Keratinocyte (primary cell): ENCODE measurements at regions not wholly inside any gene's neighbourhood (a gene's known extent, or its start where the extent isn't known, plus 50 kb on each side); places are given as distances from the start of the nearest gene placed in this dataset.

Experiments used
- DNase-seq: peaks from one replicate; pipeline ENCODE4 v3.0.0-alpha.2; 2011; ENCODE audit warnings: low read depth, missing footprints, low spot score
- FAIRE-seq: peaks from 2 replicates; lab custom pipeline; 2011; peaks lifted over from hg19 to GRCh38; lab: Jason Lieb, UNC
- H2AFZ ChIP-seq: 2 replicates; pipeline ENCODE4 v1.6.0; 2012; ENCODE audit warnings: low read length, control low read depth, inconsistent platforms; ENCODE audit not compliant: control insufficient read depth
- H3K27ac ChIP-seq: 2 replicates; pipeline ENCODE4 v1.5.1; 2011; ENCODE audit warnings: low read length; ENCODE audit not compliant: control insufficient read depth, insufficient read depth
- H3K27me3 ChIP-seq: 3 replicates; pipeline ENCODE4 v1.6.0; 2011; ENCODE audit warnings: low read length; ENCODE audit not compliant: control insufficient read depth, insufficient read depth; ENCODE audit errors: extremely low read depth
- H3K36me3 ChIP-seq, 2 experiments: 2 replicates in 1 of 2; 3 replicates in 1 of 2; pipeline ENCODE4 v1.5.1; 2011; ENCODE audit warnings: low read length in 2 of 2, mild to moderate bottlenecking in 1 of 2; ENCODE audit not compliant: control insufficient read depth in 2 of 2, insufficient read depth in 2 of 2; ENCODE audit errors: extremely low read depth in 1 of 2
- H3K4me1 ChIP-seq: 3 replicates; pipeline ENCODE4 v1.5.1; 2011; ENCODE audit warnings: low read length; ENCODE audit not compliant: control insufficient read depth, insufficient read depth; ENCODE audit errors: extremely low read depth
- H3K4me2 ChIP-seq: 3 replicates; pipeline ENCODE4 v1.6.0; 2011; ENCODE audit warnings: low read depth, low read length; ENCODE audit not compliant: control insufficient read depth, insufficient read depth; ENCODE audit errors: extremely low read depth
- H3K4me3 ChIP-seq, 3 experiments: fragments of 200-600 bp in 1 of 3; sonication (generic) in 1 of 3; 2 replicates in 2 of 3; 3 replicates in 1 of 3; pipeline ENCODE4 v1.5.1; 2011 to 2016; ENCODE audit warnings: low read length in 3 of 3, mild to moderate bottlenecking in 3 of 3, control low read depth in 2 of 3, inconsistent platforms in 1 of 3, low read depth in 1 of 3, mixed read lengths in 1 of 3, mixed run types in 1 of 3, moderate library complexity in 1 of 3; ENCODE audit not compliant: control insufficient read depth in 2 of 3, insufficient read depth in 2 of 3; ENCODE audit errors: extremely low read depth in 1 of 3
- H3K79me2 ChIP-seq: 2 replicates; pipeline ENCODE4 v1.6.0; 2012; ENCODE audit warnings: low read length; ENCODE audit not compliant: control insufficient read depth, insufficient read depth
- H3K9ac ChIP-seq: 3 replicates; pipeline ENCODE4 v1.6.0; 2011; ENCODE audit warnings: low read length; ENCODE audit not compliant: control insufficient read depth, insufficient read depth; ENCODE audit errors: extremely low read depth
- H3K9me1 ChIP-seq: 3 replicates; pipeline ENCODE4 v1.6.0; 2011; ENCODE audit warnings: low read length; ENCODE audit not compliant: control insufficient read depth, insufficient read depth; ENCODE audit errors: extremely low read depth
- H3K9me3 ChIP-seq: 2 replicates; pipeline ENCODE4 v1.5.1; 2012; ENCODE audit warnings: low read depth, low read length; ENCODE audit not compliant: control insufficient read depth
- H4K20me1 ChIP-seq: 3 replicates; pipeline ENCODE4 v1.6.0; 2011; ENCODE audit warnings: low read length; ENCODE audit not compliant: control insufficient read depth, insufficient read depth; ENCODE audit errors: extremely low read depth
- EZH2 ChIP-seq: IDR thresholded peaks from one replicate; pipeline ENCODE4 v1.6.1; 2012; ENCODE audit warnings: inconsistent platforms, mild to moderate bottlenecking, low read length, moderate library complexity
- dilution Hi-C: fragments of 300-500 bp; cut with MboI; formaldehyde crosslinking; loops from one replicate; pipeline ENCODE4 v1.7.0; 2020; ENCODE audit warnings: low sequenced_read_pairs; ENCODE audit not compliant: extremely low pct_ligation_motif_present
- TF ChIP-seq, protein P1 (sequence below), 3 experiments: IDR thresholded peaks in 1 of 3; conservative IDR thresholded peaks in 1 of 3; optimal IDR thresholded peaks in 1 of 3; 2 replicates in 2 of 3; 3 replicates in 1 of 3; pipeline versions ENCODE3 to v1.5.1; 2011; ENCODE audit warnings: low read length in 3 of 3, mild to moderate bottlenecking in 3 of 3, moderate library complexity in 2 of 3, control low read depth in 1 of 3, inconsistent platforms in 1 of 3; ENCODE audit not compliant: insufficient read depth in 2 of 3; ENCODE audit errors: extremely low read depth in 1 of 3

GRCh38 chrX:151854726-151855495 is 57.8 kb upstream of the MAGEA4 start:
- dilution Hi-C loops: no loop called here
- TF ChIP-seq, protein P1, sequence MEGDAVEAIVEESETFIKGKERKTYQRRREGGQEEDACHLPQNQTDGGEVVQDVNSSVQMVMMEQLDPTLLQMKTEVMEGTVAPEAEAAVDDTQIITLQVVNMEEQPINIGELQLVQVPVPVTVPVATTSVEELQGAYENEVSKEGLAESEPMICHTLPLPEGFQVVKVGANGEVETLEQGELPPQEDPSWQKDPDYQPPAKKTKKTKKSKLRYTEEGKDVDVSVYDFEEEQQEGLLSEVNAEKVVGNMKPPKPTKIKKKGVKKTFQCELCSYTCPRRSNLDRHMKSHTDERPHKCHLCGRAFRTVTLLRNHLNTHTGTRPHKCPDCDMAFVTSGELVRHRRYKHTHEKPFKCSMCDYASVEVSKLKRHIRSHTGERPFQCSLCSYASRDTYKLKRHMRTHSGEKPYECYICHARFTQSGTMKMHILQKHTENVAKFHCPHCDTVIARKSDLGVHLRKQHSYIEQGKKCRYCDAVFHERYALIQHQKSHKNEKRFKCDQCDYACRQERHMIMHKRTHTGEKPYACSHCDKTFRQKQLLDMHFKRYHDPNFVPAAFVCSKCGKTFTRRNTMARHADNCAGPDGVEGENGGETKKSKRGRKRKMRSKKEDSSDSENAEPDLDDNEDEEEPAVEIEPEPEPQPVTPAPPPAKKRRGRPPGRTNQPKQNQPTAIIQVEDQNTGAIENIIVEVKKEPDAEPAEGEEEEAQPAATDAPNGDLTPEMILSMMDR (optimal IDR thresholded peaks at IDR 0.05 in 1 of 3, IDR thresholded peaks at IDR 0.05 in 1 of 3, conservative IDR thresholded peaks at IDR 0.05 in 1 of 3; ENCODE audit: extremely low read depth in 1 of 3, insufficient read depth in 2 of 3, low read length in 3 of 3): no peak
- no peak for TF ChIP-seq EZH2

GRCh38 chrX:151859481-151859880 is 53.2 kb upstream of the MAGEA4 start:
- Histone ChIP-seq H2AFZ (no peak overlapping the region), H3K9me1 (no peaks in the 10 kb centered on the region), H3K9ac (no peak overlapping the region), H3K4me2 (no peak overlapping the region), H4K20me1 (no peaks in the 10 kb centered on the region), H3K27ac (no peak overlapping the region), H3K4me1 (no peaks in the 10 kb centered on the region), H3K79me2 (no peaks in the 10 kb centered on the region), H3K36me3 (no peaks in the 10 kb centered on the region), H3K4me3 (no peak overlapping the region), H3K27me3 (no peaks in the 10 kb centered on the region), H3K9me3 (no peaks in the 10 kb centered on the region)
- DNase-seq (no peak), FAIRE-seq (no peak)
- no peak for TF ChIP-seq EZH2
- dilution Hi-C loops: no loop called here

More at GRCh38 chrX:151854726-151855495, 57.8 kb upstream of the MAGEA4 start:
- no peak overlapping the region for H3K9ac ChIP-seq
- H3K27ac ChIP-seq: no peak overlapping the region
- no peaks in the 10 kb centered on the region for H3K4me1 ChIP-seq
- H3K27me3 ChIP-seq: no peaks in the 10 kb centered on the region
- H2AFZ ChIP-seq: no peak overlapping the region
- H3K4me3 ChIP-seq: no peak overlapping the region
- no peaks in the 10 kb centered on the region for H3K9me1 ChIP-seq
- H3K79me2 ChIP-seq: no peaks in the 10 kb centered on the region
- DNase-seq (no peak), FAIRE-seq (no peak)
- H3K9me3 ChIP-seq: no peaks in the 10 kb centered on the region
- no peaks in the 10 kb centered on the region for H4K20me1 ChIP-seq
- no peaks in the 10 kb centered on the region for H3K36me3 ChIP-seq
- H3K4me2 ChIP-seq: no peak overlapping the region

- H3K4me2 ChIP-seq: no peak overlapping the region
- H3K36me3 ChIP-seq: no peaks in the 10 kb centered on the region
- H3K27ac ChIP-seq: no peak overlapping the region
- H3K79me2 ChIP-seq: no peaks in the 10 kb centered on the region
- no peaks in the 10 kb centered on the region for H3K27me3 ChIP-seq
- DNase-seq (no peak), FAIRE-seq (no peak)
- H3K4me1 ChIP-seq: no peaks in the 10 kb centered on the region
- H3K9ac ChIP-seq: no peak overlapping the region
- H3K9me1 ChIP-seq: no peaks in the 10 kb centered on the region
- no peaks in the 10 kb centered on the region for H4K20me1 ChIP-seq
- H3K4me3 ChIP-seq: no peak overlapping the region
- no peak for TF ChIP-seq EZH2
- TF ChIP-seq, protein P1 (optimal IDR thresholded peaks at IDR 0.05 in 1 of 3, IDR thresholded peaks at IDR 0.05 in 1 of 3, conservative IDR thresholded peaks at IDR 0.05 in 1 of 3; ENCODE audit: extremely low read depth in 1 of 3, insufficient read depth in 2 of 3, low read length in 3 of 3): no peak
- H3K9me3 ChIP-seq: no peaks in the 10 kb centered on the region
- no peak overlapping the region for H2AFZ ChIP-seq
- dilution Hi-C loops: no loop called here
Measured at GRCh38 chrX:151860827-151861226, 51.9 kb upstream of the MAGEA4 start.
